ENCODE measurements at regions not wholly inside any gene's neighbourhood (a gene's known extent, or its start where the extent isn't known, plus 50 kb on each side); places are given as distances from the start of the nearest gene placed in this dataset.
A peak's percentile ranks its signal among the peaks of the same experiment; 100 is the strongest.
"Not testable (repeated sequence)": the region's sequence is repeated elsewhere in the genome, so short reads cannot be mapped to it uniquely, and the experiment has no call there.

DNA sequence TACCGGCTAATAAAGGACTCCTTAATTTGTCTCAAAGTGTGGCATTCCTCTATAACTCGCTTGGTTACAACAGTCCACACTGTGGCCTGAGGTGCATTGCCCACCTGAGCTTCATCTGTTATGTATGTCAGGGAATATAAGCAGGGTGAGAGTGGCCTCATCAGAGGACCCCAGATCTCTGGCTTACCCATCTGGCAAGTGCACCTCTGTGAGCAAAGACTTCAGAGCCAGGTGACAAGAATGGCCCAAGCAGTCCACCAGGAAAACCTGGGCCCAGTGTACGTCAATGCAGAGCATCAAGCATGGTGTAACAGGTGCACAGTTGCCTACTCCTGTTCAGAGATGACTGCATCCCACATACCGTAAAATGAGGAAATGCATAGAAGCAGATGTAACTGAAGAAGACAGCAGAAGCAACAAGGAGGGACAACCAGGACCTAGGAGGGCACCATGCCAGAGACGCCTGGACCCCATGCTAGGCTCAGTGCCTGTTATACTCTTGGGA is 1621.0 kb downstream of the SPATA31A7 start:
- H3K36me3 ChIP-seq (ENCODE audit: control insufficient read depth, low read depth, low read length); H3K9me3 ChIP-seq (ENCODE audit: control insufficient read depth, low read depth, low read length); H3K4me3 ChIP-seq (ENCODE audit: low read length); H3K9ac ChIP-seq (ENCODE audit: low read length); H3K4me1 ChIP-seq (ENCODE audit: control insufficient read depth, low read depth, low read length); H3K27ac ChIP-seq (ENCODE audit: low read length): not testable (repeated sequence)
- H3K27me3 ChIP-seq (ENCODE audit: control insufficient read depth, insufficient read depth, low read length): peaks cover 67% of the 10 kb centered on the region

DNA sequence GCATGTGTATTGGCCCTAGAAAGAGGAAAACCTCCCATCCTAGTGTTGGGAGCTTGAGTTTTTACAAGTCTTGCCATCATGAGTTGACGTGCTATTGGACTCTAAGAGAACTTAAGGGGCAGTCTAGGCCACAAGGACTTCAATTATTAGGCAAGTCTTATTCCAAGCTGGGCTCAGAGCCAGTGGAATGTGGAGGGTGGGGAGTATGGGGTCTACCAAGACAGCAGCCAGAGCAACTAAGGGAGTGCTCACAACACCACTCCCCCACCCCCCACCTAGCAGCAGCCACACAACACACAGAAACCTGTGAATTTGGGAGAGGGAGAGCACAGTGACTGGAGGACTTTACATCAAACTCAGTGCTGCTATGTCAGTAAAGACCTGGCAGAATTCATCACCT is 1625.6 kb downstream of the SPATA31A7 start:
- not testable (repeated sequence) for H3K9ac ChIP-seq (ENCODE audit: low read length); H3K27ac ChIP-seq (ENCODE audit: low read length); H3K9me3 ChIP-seq (ENCODE audit: control insufficient read depth, low read depth, low read length); H3K36me3 ChIP-seq (ENCODE audit: control insufficient read depth, low read depth, low read length); H3K4me1 ChIP-seq (ENCODE audit: control insufficient read depth, low read depth, low read length); H3K4me3 ChIP-seq (ENCODE audit: low read length)
- peaks cover 60% of the 10 kb centered on the region for H3K27me3 ChIP-seq (ENCODE audit: control insufficient read depth, insufficient read depth, low read length)

- H3K9ac ChIP-seq (ENCODE audit: low read length); H3K36me3 ChIP-seq (ENCODE audit: control insufficient read depth, low read depth, low read length); H3K9me3 ChIP-seq (ENCODE audit: control insufficient read depth, low read depth, low read length); H3K4me3 ChIP-seq (ENCODE audit: low read length); H3K27ac ChIP-seq (ENCODE audit: low read length); H3K4me1 ChIP-seq (ENCODE audit: control insufficient read depth, low read depth, low read length): not testable (repeated sequence)
- peaks cover 51% of the 10 kb centered on the region for H3K27me3 ChIP-seq (ENCODE audit: control insufficient read depth, insufficient read depth, low read length)
Observed at GRCh38 chr9:62816331-62816730, 1626.5 kb downstream of the SPATA31A7 start.

DNA sequence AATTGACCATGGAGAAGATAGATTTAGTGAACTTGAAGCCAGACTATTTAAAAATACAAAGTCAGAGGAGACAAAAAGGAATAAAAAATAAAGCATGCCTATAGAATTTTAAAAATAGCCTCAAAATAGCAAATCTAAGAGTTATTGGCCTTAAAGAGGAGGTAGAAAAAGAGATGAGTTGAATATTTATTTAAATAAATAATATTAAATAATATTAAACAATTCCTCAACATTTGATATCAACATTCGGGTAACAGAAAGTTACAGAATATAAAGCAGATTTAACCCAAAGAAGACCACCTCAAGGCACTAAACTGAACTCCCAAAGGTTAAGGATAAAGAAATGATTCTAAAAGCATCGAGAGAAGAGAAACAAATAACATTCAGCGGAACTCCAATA is 1627.4 kb downstream of the SPATA31A7 start:
- H3K9ac ChIP-seq (ENCODE audit: low read length); H3K4me3 ChIP-seq (ENCODE audit: low read length); H3K4me1 ChIP-seq (ENCODE audit: control insufficient read depth, low read depth, low read length); H3K36me3 ChIP-seq (ENCODE audit: control insufficient read depth, low read depth, low read length); H3K27ac ChIP-seq (ENCODE audit: low read length); H3K9me3 ChIP-seq (ENCODE audit: control insufficient read depth, low read depth, low read length): not testable (repeated sequence)
- peaks cover 47% of the 10 kb centered on the region for H3K27me3 ChIP-seq (ENCODE audit: control insufficient read depth, insufficient read depth, low read length)

- H3K36me3 ChIP-seq (ENCODE audit: control insufficient read depth, low read depth, low read length); H3K9me3 ChIP-seq (ENCODE audit: control insufficient read depth, low read depth, low read length); H3K4me3 ChIP-seq (ENCODE audit: low read length); H3K27ac ChIP-seq (ENCODE audit: low read length); H3K9ac ChIP-seq (ENCODE audit: low read length); H3K4me1 ChIP-seq (ENCODE audit: control insufficient read depth, low read depth, low read length): not testable (repeated sequence)
- H3K27me3 ChIP-seq (ENCODE audit: control insufficient read depth, insufficient read depth, low read length): peaks cover 41% of the 10 kb centered on the region
Observed at GRCh38 chr9:62822185-62822584, 1632.3 kb downstream of the SPATA31A7 start.

GRCh38 chr9:62827957-62828907 is 1638.4 kb downstream of the SPATA31A7 start:
- not testable (repeated sequence) for H3K4me1 ChIP-seq (ENCODE audit: control insufficient read depth, low read depth, low read length); H3K4me3 ChIP-seq (ENCODE audit: low read length); H3K9me3 ChIP-seq (ENCODE audit: control insufficient read depth, low read depth, low read length); H3K9ac ChIP-seq (ENCODE audit: low read length); H3K36me3 ChIP-seq (ENCODE audit: control insufficient read depth, low read depth, low read length); H3K27ac ChIP-seq (ENCODE audit: low read length)
- peaks cover 72% of the 10 kb centered on the region for H3K27me3 ChIP-seq (ENCODE audit: control insufficient read depth, insufficient read depth, low read length)

DNA sequence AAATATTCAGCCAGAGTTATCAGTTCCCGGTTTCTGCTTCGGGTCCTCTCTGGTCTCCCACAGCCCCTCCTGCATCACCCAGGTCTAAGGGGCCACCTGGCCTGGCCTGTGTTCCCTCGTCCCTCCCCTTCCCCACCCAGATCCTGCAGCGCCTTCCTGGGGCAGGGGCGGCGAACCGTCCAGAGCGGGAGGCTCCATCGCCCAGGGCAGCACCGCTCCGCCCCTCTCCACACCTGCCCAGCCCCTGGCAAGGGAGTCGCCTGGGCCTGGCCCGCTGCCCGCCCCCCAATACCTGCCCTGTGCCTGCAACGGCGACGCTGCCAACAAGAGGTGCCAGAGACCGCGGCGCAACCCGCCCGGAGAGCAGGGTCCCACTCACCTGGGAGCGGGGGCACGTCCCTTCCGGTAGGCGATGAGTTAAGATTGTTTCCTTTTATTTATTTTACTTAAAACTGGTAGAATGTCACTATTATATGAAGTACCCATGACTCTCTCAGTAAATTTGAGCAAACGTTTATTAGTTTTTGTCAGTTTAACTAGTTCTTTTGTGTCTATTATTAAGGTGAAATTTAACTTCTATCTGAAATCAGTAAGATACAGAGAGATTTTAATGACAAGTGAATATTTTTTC is 1641.1 kb downstream of the SPATA31A7 start:
- H3K27ac ChIP-seq (ENCODE audit: low read length); H3K36me3 ChIP-seq (ENCODE audit: control insufficient read depth, low read depth, low read length); H3K4me3 ChIP-seq (ENCODE audit: low read length); H3K9me3 ChIP-seq (ENCODE audit: control insufficient read depth, low read depth, low read length); H3K9ac ChIP-seq (ENCODE audit: low read length); H3K4me1 ChIP-seq (ENCODE audit: control insufficient read depth, low read depth, low read length): not testable (repeated sequence)
- H3K27me3 ChIP-seq (ENCODE audit: control insufficient read depth, insufficient read depth, low read length): peaks cover 81% of the 10 kb centered on the region

GRCh38 chr9:62833323-62834200 is 1643.7 kb downstream of the SPATA31A7 start:
- H3K4me1 ChIP-seq (ENCODE audit: control insufficient read depth, low read depth, low read length); H3K36me3 ChIP-seq (ENCODE audit: control insufficient read depth, low read depth, low read length); H3K27ac ChIP-seq (ENCODE audit: low read length); H3K9ac ChIP-seq (ENCODE audit: low read length); H3K4me3 ChIP-seq (ENCODE audit: low read length); H3K9me3 ChIP-seq (ENCODE audit: control insufficient read depth, low read depth, low read length): not testable (repeated sequence)
- H3K27me3 ChIP-seq (ENCODE audit: control insufficient read depth, insufficient read depth, low read length): peaks cover 81% of the 10 kb centered on the region

DNA sequence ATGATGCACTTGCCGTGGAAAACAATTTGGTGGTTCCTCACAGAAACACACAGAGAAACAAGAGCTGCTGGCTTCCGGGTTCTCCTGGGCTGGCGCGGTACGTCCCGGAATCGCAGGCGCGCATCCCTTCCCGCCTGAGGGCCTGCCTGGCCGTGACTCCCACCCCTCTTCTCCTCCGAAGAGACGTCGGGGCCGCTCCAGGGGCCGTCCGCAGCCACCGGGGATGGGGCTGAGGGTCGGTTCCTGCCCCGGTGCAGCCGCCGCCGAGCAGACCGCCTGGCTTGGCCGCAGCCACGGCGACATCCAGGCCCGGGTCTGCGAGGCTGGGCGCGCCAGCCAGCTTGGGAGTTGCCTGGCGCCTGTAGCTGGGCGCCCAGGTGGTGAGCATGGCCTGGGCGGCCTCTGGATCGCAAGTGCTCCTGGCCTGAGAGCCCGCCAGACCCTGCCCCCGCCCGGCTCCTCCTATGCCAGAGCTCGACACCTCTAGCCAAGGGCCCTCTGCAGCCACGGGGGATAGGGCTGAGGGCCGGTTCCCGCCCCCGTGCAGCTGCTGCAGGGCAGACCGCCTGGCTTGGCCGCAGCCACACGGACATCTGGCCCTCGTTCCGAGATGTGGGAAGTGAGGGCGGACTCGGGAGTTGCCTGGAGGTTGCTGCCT is 1647.5 kb downstream of the SPATA31A7 start:
- not testable (repeated sequence) for H3K9ac ChIP-seq (ENCODE audit: low read length); H3K4me3 ChIP-seq (ENCODE audit: low read length); H3K27ac ChIP-seq (ENCODE audit: low read length); H3K4me1 ChIP-seq (ENCODE audit: control insufficient read depth, low read depth, low read length); H3K36me3 ChIP-seq (ENCODE audit: control insufficient read depth, low read depth, low read length); H3K9me3 ChIP-seq (ENCODE audit: control insufficient read depth, low read depth, low read length)
- peaks cover 79% of the 10 kb centered on the region for H3K27me3 ChIP-seq (ENCODE audit: control insufficient read depth, insufficient read depth, low read length)

- not testable (repeated sequence) for H3K4me1 ChIP-seq (ENCODE audit: control insufficient read depth, low read depth, low read length); H3K27ac ChIP-seq (ENCODE audit: low read length); H3K9ac ChIP-seq (ENCODE audit: low read length); H3K36me3 ChIP-seq (ENCODE audit: control insufficient read depth, low read depth, low read length); H3K9me3 ChIP-seq (ENCODE audit: control insufficient read depth, low read depth, low read length)
- Histone ChIP-seq H3K27me3 (ENCODE audit: control insufficient read depth, insufficient read depth, low read length) (peaks cover 86% of the 10 kb centered on the region), H3K4me3 (ENCODE audit: low read length) (peak overlapping the region; percentile 37)
Observed at GRCh38 chr9:62838024-62838718, 1648.3 kb downstream of the SPATA31A7 start.

Measured in iPS-18a (cell line).